ENCODE measurements at regions not wholly inside any gene's neighbourhood (a gene's known extent, or its start where the extent isn't known, plus 50 kb on each side); places are given as distances from the start of the nearest gene placed in this dataset.
"Not testable (repeated sequence)": the region's sequence is repeated elsewhere in the genome, so short reads cannot be mapped to it uniquely, and the experiment has no call there.

GRCh38 chr5:157971571-157972216 is 112.7 kb upstream of the CLINT1 start:
- no peak for DNase-seq (ENCODE audit: insufficient read length, low spot score)
- no peak for TF ChIP-seq CTCF (IDR thresholded peaks at IDR 0.05; ENCODE audit: insufficient read depth, missing control alignments)
- no peak for FAIRE-seq

- not testable (repeated sequence) for DNase-seq (ENCODE audit: insufficient read length, low spot score); FAIRE-seq
Measured at GRCh38 chr5:157968570-157968969, 109.6 kb upstream of the CLINT1 start.

- FAIRE-seq (no peak), DNase-seq (ENCODE audit: insufficient read length, low spot score) (no peak)
- no peak for TF ChIP-seq CTCF (IDR thresholded peaks at IDR 0.05; ENCODE audit: insufficient read depth, missing control alignments)
Measured at GRCh38 chr5:157965989-157966388, 107.0 kb upstream of the CLINT1 start.

- no peak for TF ChIP-seq CTCF (IDR thresholded peaks at IDR 0.05; ENCODE audit: insufficient read depth, missing control alignments)
- FAIRE-seq (no peak), DNase-seq (ENCODE audit: insufficient read length, low spot score) (no peak)
Measured at GRCh38 chr5:157965040-157965678, 106.2 kb upstream of the CLINT1 start.

- no peak for TF ChIP-seq CTCF (IDR thresholded peaks at IDR 0.05; ENCODE audit: insufficient read depth, missing control alignments)
Measured at GRCh38 chr5:157963761-157964160, 104.8 kb upstream of the CLINT1 start.

GRCh38 chr5:157963244-157963643 is 104.3 kb upstream of the CLINT1 start:
- DNase-seq (ENCODE audit: insufficient read length, low spot score) (no peak), FAIRE-seq (no peak)
- TF ChIP-seq CTCF (IDR thresholded peaks at IDR 0.05; ENCODE audit: insufficient read depth, missing control alignments), result no peak

More at GRCh38 chr5:157963761-157964160, 104.8 kb upstream of the CLINT1 start:
- FAIRE-seq, result no peak
- no peak for DNase-seq (ENCODE audit: insufficient read length, low spot score)

GRCh38 chr5:157962686-157963085 is 103.7 kb upstream of the CLINT1 start:
- not testable (repeated sequence) for DNase-seq (ENCODE audit: insufficient read length, low spot score); FAIRE-seq

GRCh38 chr5:157961896-157962590 is 103.1 kb upstream of the CLINT1 start:
- TF ChIP-seq CTCF (IDR thresholded peaks at IDR 0.05; ENCODE audit: insufficient read depth, missing control alignments), result no peak
- FAIRE-seq (no peak), DNase-seq (ENCODE audit: insufficient read length, low spot score) (no peak)

Measured in D721Med (cell line).